OCI-LY3 (cell line): ENCODE measurements at regions not wholly inside any gene's neighbourhood (a gene's known extent, or its start where the extent isn't known, plus 50 kb on each side); places are given as distances from the start of the nearest gene placed in this dataset.

Experiments
- CTCF ChIP-seq: fragments of 200-600, 300-600 bp; sonication (generic); IDR thresholded peaks from 2 replicates; pipeline ENCODE4 v1.5.1; 2014; ENCODE audit warnings: antibody characterized with exemption, low read length, low read depth
- EZH2phosphoT487 ChIP-seq: fragments of 200-600 bp; shearing (Covaris generic); IDR thresholded peaks from 2 replicates; pipeline ENCODE4 v1.6.1; 2018; ENCODE audit warnings: antibody characterized with exemption, mixed run types, low read depth

- no peak for TF ChIP-seq CTCF
- TF ChIP-seq EZH2phosphoT487 = no peak
Measured at GRCh38 chr6:167687116-167687725, 139.5 kb upstream of the AFDN start.
